Transverse colon (tissue), 4 donors: ENCODE measurements at regions not wholly inside any gene's neighbourhood (a gene's known extent, or its start where the extent isn't known, plus 50 kb on each side); places are given as distances from the start of the nearest gene placed in this dataset.

ENCODE experiments used
- DNase-seq: peaks from one replicate; pipeline ENCODE4 v3.0.0-alpha.2; 2019
- H3K27ac ChIP-seq, 4 donors: fragments of 200-600 bp; sonication (generic); 2 replicates each; pipeline ENCODE4 v1.5.1; 2016 to 2018; ENCODE audit warnings: inconsistent platforms in 4 of 4
- H3K27me3 ChIP-seq: fragments of 200-600 bp; sonication (generic); 2 replicates; pipeline ENCODE4 v1.5.1; 2017; ENCODE audit warnings: inconsistent platforms
- H3K36me3 ChIP-seq, 4 donors: fragments of 200-600 bp; sonication (generic); 2 replicates each; pipeline ENCODE4 v1.5.1; 2017 to 2019; ENCODE audit warnings: inconsistent platforms in 4 of 4
- H3K4me1 ChIP-seq, 4 donors: fragments of 200-600 bp; sonication (generic); 2 replicates each; pipeline ENCODE4 v1.5.1; 2017 to 2020; ENCODE audit warnings: inconsistent platforms in 4 of 4
- H3K4me3 ChIP-seq, 4 donors: fragments of 200-600 bp; sonication (generic); 1 replicate in 1 of 4; 2 replicates in 3 of 4; pipeline versions ENCODE4 v1.5.1 to v1.6.1; 2017 to 2019; ENCODE audit warnings: inconsistent platforms in 4 of 4
- H3K9me3 ChIP-seq, 2 donors: fragments of 200-600 bp; sonication (generic); 2 replicates each; pipeline ENCODE4 v1.5.1; 2017 to 2019; ENCODE audit warnings: inconsistent platforms in 2 of 2
- CTCF ChIP-seq, 5 experiments: fragments of 200-600 bp in 3 of 5; fragments of 450-650 bp in 2 of 5; sonication (generic) in 3 of 5; IDR thresholded peaks; 1 replicate in 2 of 5; 2 replicates in 3 of 5; pipeline ENCODE4 v1.5.1; 2016 to 2017; ENCODE audit warnings: antibody characterized with exemption in 5 of 5, inconsistent platforms in 3 of 5, mild to moderate bottlenecking in 2 of 5, moderate library complexity in 1 of 5
- EP300 ChIP-seq: sonication (generic); formaldehyde crosslinking; IDR thresholded peaks from one replicate; pipeline ENCODE4 v1.6.1; 2017; ENCODE audit warnings: antibody characterized with exemption, low read depth
- POLR2A ChIP-seq: fragments of 450-650 bp; IDR thresholded peaks from one replicate; pipeline ENCODE4 v1.6.1; 2016; ENCODE audit warnings: antibody characterized with exemption, mild to moderate bottlenecking, moderate library complexity
- POLR2AphosphoS5 ChIP-seq, 3 donors: sonication (generic); formaldehyde crosslinking; IDR thresholded peaks; one replicate each; pipeline ENCODE4 v1.6.1; 2016; ENCODE audit warnings: antibody characterized with exemption in 3 of 3
- WGBS, 2 donors: methylation state at CpG; one replicate each; pipeline ENCODE4 v1.1.5; 2018; ENCODE audit warnings: low coverage in 1 of 2; 5-methylcytosine and 5-hydroxymethylcytosine counted together
- in situ Hi-C, 4 donors: fragments of 200-750 bp; cut with MboI; loops; one replicate each; pipeline versions ENCODE4 v1.15.0 to v1.15.1; 2017; ENCODE audit warnings: low sequenced_read_pairs in 3 of 4, low pct_ligation_motif_present in 1 of 4, low pct_unique_long_range_greater_than_20kb in 1 of 4
- intact Hi-C: fragments of 100-400 bp; cut with DNase I; formaldehyde crosslinking; loops from one replicate; pipeline ENCODE4 v1.15.1; 2023; ENCODE audit warnings: low total_unique reads

GRCh38 chr2:217597681-217598080, 405.1 kb downstream of the TNS1 start:
- no peaks in the 10 kb centered on the region for H3K27me3 ChIP-seq
- H3K4me3 ChIP-seq: no peak overlapping the region
- TF ChIP-seq POLR2AphosphoS5 (IDR thresholded peaks at IDR 0.05) (no peak), EP300 (no peak), CTCF (IDR thresholded peaks at IDR 0.05) (no peak), POLR2A (no peak)
- in situ Hi-C loops: no loop called here
- intact Hi-C loops: no loop called here
- no peaks in the 10 kb centered on the region for H3K9me3 ChIP-seq
- WGBS, 2 donors: 75 to 76% methylated on average over 3 to 6 of the region's 6 CpGs
- no peaks in the 10 kb centered on the region for H3K36me3 ChIP-seq
- no peak overlapping the region for H3K27ac ChIP-seq
- H3K4me1 ChIP-seq: no peaks in the 10 kb centered on the region
- no peak for DNase-seq

- H3K4me1 ChIP-seq: no peaks in the 10 kb centered on the region
- in situ Hi-C loops: no loop called here
- H3K27me3 ChIP-seq: no peaks in the 10 kb centered on the region
- TF ChIP-seq CTCF (IDR thresholded peaks at IDR 0.05) (no peak), EP300 (no peak), POLR2A (no peak)
- intact Hi-C loops: no loop called here
- no peak for DNase-seq
- H3K36me3 ChIP-seq: no peaks in the 10 kb centered on the region
- H3K9me3 ChIP-seq: no peaks in the 10 kb centered on the region
- no peak overlapping the region for H3K4me3 ChIP-seq
- 78 to 83% methylated on average over 4 of the region's 4 CpGs for WGBS, 2 donors
- no peak overlapping the region for H3K27ac ChIP-seq
These were observed 405.6 kb downstream of the TNS1 start for GRCh38 chr2:217597145-217597544.

GRCh38 chr2:217593732-217594131, 409.1 kb downstream of the TNS1 start:
- no peaks in the 10 kb centered on the region for H3K4me1 ChIP-seq
- no peak overlapping the region for H3K27ac ChIP-seq
- intact Hi-C loops (no loop called here), in situ Hi-C loops (no loop called here)
- 20 to 41% methylated on average over 1 to 4 of the region's 4 CpGs for WGBS, 2 donors
- H3K9me3 ChIP-seq: no peaks in the 10 kb centered on the region
- TF ChIP-seq POLR2A (no peak), CTCF (IDR thresholded peaks at IDR 0.05) (no peak), EP300 (no peak), POLR2AphosphoS5 (IDR thresholded peaks at IDR 0.05) (no peak)
- no peaks in the 10 kb centered on the region for H3K27me3 ChIP-seq
- no peak overlapping the region for H3K4me3 ChIP-seq
- no peaks in the 10 kb centered on the region for H3K36me3 ChIP-seq
- DNase-seq: no peak

GRCh38 chr2:217588266-217588665, 414.5 kb downstream of the TNS1 start:
- no peaks in the 10 kb centered on the region for H3K36me3 ChIP-seq
- H3K9me3 ChIP-seq: no peaks in the 10 kb centered on the region
- intact Hi-C loops: no loop called here
- in situ Hi-C loops: no loop called here
- no peak for DNase-seq
- no peak overlapping the region for H3K4me3 ChIP-seq
- no peak overlapping the region for H3K27ac ChIP-seq
- TF ChIP-seq POLR2A: no peak
- TF ChIP-seq CTCF (IDR thresholded peaks at IDR 0.05): no peak
- no peak for TF ChIP-seq EP300
- TF ChIP-seq POLR2AphosphoS5 (IDR thresholded peaks at IDR 0.05): no peak
- no peaks in the 10 kb centered on the region for H3K27me3 ChIP-seq
- no peaks in the 10 kb centered on the region for H3K4me1 ChIP-seq
- WGBS, 2 donors: 79 to 81% methylated on average over 4 of the region's 4 CpGs
